Adrenal gland (tissue), 9 donors: ENCODE measurements at regions not wholly inside any gene's neighbourhood (a gene's known extent, or its start where the extent isn't known, plus 50 kb on each side); places are given as distances from the start of the nearest gene placed in this dataset.

ENCODE experiments used
- DNase-seq, 7 donors: peaks; one replicate each; pipeline ENCODE4 v3.0.0-alpha.2; 2019 to 2020
- H3K27ac ChIP-seq, 5 donors: fragments of 200-600 bp; sonication (generic) in 4 of 5; 1 replicate in 3 of 5; 2 replicates in 2 of 5; pipeline versions ENCODE4 v1.5.1 to v1.8.0; 2016 to 2020; ENCODE audit warnings: mild to moderate bottlenecking in 1 of 5
- H3K27me3 ChIP-seq: fragments of 200-600 bp; 2 replicates; pipeline ENCODE4 v1.8.0; 2021
- H3K36me3 ChIP-seq, 2 donors: fragments of 200-600 bp; replicated peaks in 1 of 2; 1 replicate in 1 of 2; 2 replicates in 1 of 2; pipeline versions ENCODE4 v1.5.1 to v1.8.0; 2018 to 2022
- H3K4me1 ChIP-seq, 2 donors: fragments of 200-600 bp; replicated peaks in 1 of 2; 1 replicate in 1 of 2; 2 replicates in 1 of 2; pipeline versions ENCODE4 v1.5.1 to v1.8.0; 2018 to 2021
- H3K4me3 ChIP-seq, 4 donors: fragments of 200-600 bp; sonication (generic) in 3 of 4; one replicate each; pipeline ENCODE4 v1.5.1; 2016 to 2018
- H3K9me3 ChIP-seq, 3 donors: fragments of 200-600 bp; sonication (generic) in 1 of 3; replicated peaks in 1 of 3; 1 replicate in 2 of 3; 2 replicates in 1 of 3; pipeline versions ENCODE4 v1.5.1 to v1.8.0; 2016 to 2021
- POLR2A ChIP-seq, 2 donors: fragments of 450-650 bp; IDR thresholded peaks; one replicate each; pipeline ENCODE4 v1.6.1; 2017; ENCODE audit warnings: antibody characterized with exemption in 2 of 2, mild to moderate bottlenecking in 2 of 2, moderate library complexity in 1 of 2
- WGBS, 4 donors: extraction: QIAGEN DNeasy Blood & Tissue Kit in 2 of 4; methylation state at CpG; one replicate each; pipeline versions ENCODE4 v1.1.5 to v1.1.7; 2013 to 2017; 5-methylcytosine and 5-hydroxymethylcytosine counted together
- intact Hi-C, 2 donors: fragments of 100-400 bp; cut with DNase I; formaldehyde crosslinking; loops; one replicate each; pipeline versions ENCODE4 v1.14.1 to v1.15.0; 2022 to 2023
- TF ChIP-seq, protein P1 (sequence below), 6 experiments: fragments of 450-650 bp in 4 of 6; fragments of 200-600 bp in 2 of 6; sonication (generic) in 1 of 6; IDR thresholded peaks; 1 replicate in 5 of 6; 2 replicates in 1 of 6; pipeline versions ENCODE4 v1.5.1 to v1.8.0; 2016 to 2021; ENCODE audit warnings: antibody characterized with exemption in 6 of 6, mild to moderate bottlenecking in 2 of 6, moderate library complexity in 1 of 6
- donor health status: healthy with polysubstance abuse.
- donor health status: Bipolar disorder and iron deficiency.
- donor health status: DM: yes; HTN: yes; CAD: no.
- donor health status: DM: no; HTN: no; CAD: no.
- donor health status: DM: no; HTN: no; CAD: no.

- no peak for DNase-seq
- TF ChIP-seq, protein P1, sequence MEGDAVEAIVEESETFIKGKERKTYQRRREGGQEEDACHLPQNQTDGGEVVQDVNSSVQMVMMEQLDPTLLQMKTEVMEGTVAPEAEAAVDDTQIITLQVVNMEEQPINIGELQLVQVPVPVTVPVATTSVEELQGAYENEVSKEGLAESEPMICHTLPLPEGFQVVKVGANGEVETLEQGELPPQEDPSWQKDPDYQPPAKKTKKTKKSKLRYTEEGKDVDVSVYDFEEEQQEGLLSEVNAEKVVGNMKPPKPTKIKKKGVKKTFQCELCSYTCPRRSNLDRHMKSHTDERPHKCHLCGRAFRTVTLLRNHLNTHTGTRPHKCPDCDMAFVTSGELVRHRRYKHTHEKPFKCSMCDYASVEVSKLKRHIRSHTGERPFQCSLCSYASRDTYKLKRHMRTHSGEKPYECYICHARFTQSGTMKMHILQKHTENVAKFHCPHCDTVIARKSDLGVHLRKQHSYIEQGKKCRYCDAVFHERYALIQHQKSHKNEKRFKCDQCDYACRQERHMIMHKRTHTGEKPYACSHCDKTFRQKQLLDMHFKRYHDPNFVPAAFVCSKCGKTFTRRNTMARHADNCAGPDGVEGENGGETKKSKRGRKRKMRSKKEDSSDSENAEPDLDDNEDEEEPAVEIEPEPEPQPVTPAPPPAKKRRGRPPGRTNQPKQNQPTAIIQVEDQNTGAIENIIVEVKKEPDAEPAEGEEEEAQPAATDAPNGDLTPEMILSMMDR (IDR thresholded peaks at IDR 0.05): no peak
- no peak for TF ChIP-seq POLR2A (IDR thresholded peaks at IDR 0.05)
- Histone ChIP-seq H3K4me3 (no peak overlapping the region), H3K27ac (no peak overlapping the region), H3K27me3 (no peaks in the 10 kb centered on the region), H3K36me3 (no peaks in the 10 kb centered on the region), H3K4me1 (peaks cover 0 to 6% of the 10 kb centered on the region in 2 donors), H3K9me3 (no peaks in the 10 kb centered on the region)
- intact Hi-C loops: no loop called here
- WGBS, 4 donors: 81 to 96% (median 87%) methylated on average over 1 of the region's 1 CpG
These were observed 527.8 kb downstream of the RFPL4B start for GRCh38 chr6:112874881-112875280.

DNA sequence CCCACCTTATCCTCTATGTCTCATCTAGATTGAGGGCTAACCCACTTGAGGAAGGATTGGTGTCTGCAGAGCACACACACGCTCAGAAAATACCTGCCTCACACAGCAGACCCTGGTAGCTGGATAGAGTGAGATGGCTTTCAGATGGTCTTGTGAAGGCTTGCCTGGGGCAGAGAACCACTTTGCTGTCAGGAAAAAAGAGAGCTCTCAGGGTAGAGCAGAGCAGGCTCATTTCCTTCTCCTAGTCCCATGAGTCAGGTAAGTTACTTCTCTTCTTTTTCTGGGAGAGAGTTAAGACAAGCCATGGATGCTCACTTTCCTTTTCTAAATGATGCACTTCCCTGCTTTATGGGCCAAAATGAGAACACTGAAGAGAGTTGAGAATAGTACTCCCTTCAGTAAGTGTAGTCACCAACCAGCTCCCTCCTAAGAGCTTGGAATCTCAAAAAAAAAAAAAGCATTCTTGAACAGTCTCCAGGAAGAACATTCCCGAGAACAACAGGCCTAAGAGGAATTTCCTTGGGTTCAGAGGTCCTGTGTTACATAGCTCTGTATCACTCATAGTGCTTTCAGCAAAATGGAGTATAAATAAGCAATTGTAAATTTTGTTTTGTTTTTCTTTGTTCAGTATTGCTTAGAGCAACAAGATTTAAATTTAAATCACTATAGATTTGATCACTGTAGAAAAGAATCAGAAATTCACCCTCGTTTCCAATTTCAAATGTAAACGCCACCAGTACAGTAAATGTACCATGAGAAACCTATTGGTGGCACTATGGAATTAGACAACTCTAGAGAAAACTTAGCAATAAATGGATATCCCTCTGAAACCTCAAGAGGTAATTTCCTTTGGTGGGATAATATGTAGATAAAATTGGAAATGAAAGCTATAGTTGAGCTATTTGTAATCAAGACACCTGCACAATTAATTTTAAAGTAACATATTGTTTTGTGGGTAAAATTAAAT, 530.3 kb downstream of the RFPL4B start:
- 50 to 69% (median 56%) methylated on average over 4 of the region's 4 CpGs for WGBS, 4 donors
- intact Hi-C loops: no loop called here

GRCh38 chr6:112879920-112880413, 532.8 kb downstream of the RFPL4B start:
- TF ChIP-seq, protein P1 (IDR thresholded peaks at IDR 0.05): no peak
- no peak for TF ChIP-seq POLR2A (IDR thresholded peaks at IDR 0.05)
- H3K4me1 ChIP-seq: peaks cover 0 to 6% of the 10 kb centered on the region in 2 donors
- H3K9me3 ChIP-seq: no peaks in the 10 kb centered on the region
- H3K36me3 ChIP-seq: no peaks in the 10 kb centered on the region
- intact Hi-C loops: no loop called here
- peak in 2 of 7 donors; percentile 1 to 21 for DNase-seq
- no peaks in the 10 kb centered on the region for H3K27me3 ChIP-seq
- WGBS, 4 donors: 89 to 92% (median 91%) methylated on average over 9 to 20 of the region's 20 CpGs
- H3K27ac ChIP-seq: no peak overlapping the region
- H3K4me3 ChIP-seq: no peak overlapping the region

More for the DNA sequence above, 530.3 kb downstream of the RFPL4B start:
- H3K4me3 ChIP-seq: no peak overlapping the region
- H3K27ac ChIP-seq: peak overlapping the region in 1 of 5 donors; percentile 64
- TF ChIP-seq POLR2A (IDR thresholded peaks at IDR 0.05): no peak
- TF ChIP-seq, protein P1 (IDR thresholded peaks at IDR 0.05): no peak
- H3K9me3 ChIP-seq: no peaks in the 10 kb centered on the region
- no peak for DNase-seq
- H3K27me3 ChIP-seq: no peaks in the 10 kb centered on the region
- H3K4me1 ChIP-seq: peaks cover 0 to 6% of the 10 kb centered on the region in 2 donors
- H3K36me3 ChIP-seq: no peaks in the 10 kb centered on the region

GRCh38 chr6:112881027-112881426, 533.9 kb downstream of the RFPL4B start:
- TF ChIP-seq, protein P1 (IDR thresholded peaks at IDR 0.05): no peak
- no peak for TF ChIP-seq POLR2A (IDR thresholded peaks at IDR 0.05)
- WGBS, 4 donors: 74 to 85% (median 81%) methylated on average over 3 of the region's 3 CpGs
- intact Hi-C loops: no loop called here
- Histone ChIP-seq H3K36me3 (no peaks in the 10 kb centered on the region), H3K4me3 (no peak overlapping the region), H3K4me1 (peaks cover 0 to 6% of the 10 kb centered on the region in 2 donors), H3K9me3 (no peaks in the 10 kb centered on the region), H3K27ac (no peak overlapping the region), H3K27me3 (no peaks in the 10 kb centered on the region)
- DNase-seq: no peak
